ENCODE measurements at regions not wholly inside any gene's neighbourhood (a gene's known extent, or its start where the extent isn't known, plus 50 kb on each side); places are given as distances from the start of the nearest gene placed in this dataset.

GRCh38 chr2:58709687-58710354 lies 468.7 kb upstream of the FANCL start:
- TF ChIP-seq, protein P1, sequence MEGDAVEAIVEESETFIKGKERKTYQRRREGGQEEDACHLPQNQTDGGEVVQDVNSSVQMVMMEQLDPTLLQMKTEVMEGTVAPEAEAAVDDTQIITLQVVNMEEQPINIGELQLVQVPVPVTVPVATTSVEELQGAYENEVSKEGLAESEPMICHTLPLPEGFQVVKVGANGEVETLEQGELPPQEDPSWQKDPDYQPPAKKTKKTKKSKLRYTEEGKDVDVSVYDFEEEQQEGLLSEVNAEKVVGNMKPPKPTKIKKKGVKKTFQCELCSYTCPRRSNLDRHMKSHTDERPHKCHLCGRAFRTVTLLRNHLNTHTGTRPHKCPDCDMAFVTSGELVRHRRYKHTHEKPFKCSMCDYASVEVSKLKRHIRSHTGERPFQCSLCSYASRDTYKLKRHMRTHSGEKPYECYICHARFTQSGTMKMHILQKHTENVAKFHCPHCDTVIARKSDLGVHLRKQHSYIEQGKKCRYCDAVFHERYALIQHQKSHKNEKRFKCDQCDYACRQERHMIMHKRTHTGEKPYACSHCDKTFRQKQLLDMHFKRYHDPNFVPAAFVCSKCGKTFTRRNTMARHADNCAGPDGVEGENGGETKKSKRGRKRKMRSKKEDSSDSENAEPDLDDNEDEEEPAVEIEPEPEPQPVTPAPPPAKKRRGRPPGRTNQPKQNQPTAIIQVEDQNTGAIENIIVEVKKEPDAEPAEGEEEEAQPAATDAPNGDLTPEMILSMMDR (IDR thresholded peaks at IDR 0.05; ENCODE audit: low read depth, low read length): no peak
- no peak for TF ChIP-seq EZH2phosphoT487 (IDR thresholded peaks at IDR 0.05; ENCODE audit: low read depth)

Measured in OCI-LY3 (cell line).